ENCODE measurements at regions not wholly inside any gene's neighbourhood (a gene's known extent, or its start where the extent isn't known, plus 50 kb on each side); places are given as distances from the start of the nearest gene placed in this dataset.

- H3K4me3 Mint-ChIP-seq: no peak overlapping the region
Measured at GRCh38 chr9:99475401-99476065, 253.5 kb downstream of the SEC61B start.

GRCh38 chr9:99478469-99479027, 256.5 kb downstream of the SEC61B start:
- WGBS (ENCODE audit: insufficient coverage): 81% methylated on average over 6 of the region's 10 CpGs
- Mint-ChIP-seq H3K4me3 (no peak overlapping the region), H3K27ac (no peak overlapping the region), H3K36me3 (no peaks in the 10 kb centered on the region), H3K9me3 (peaks cover 0 to 2% (median 0%) of the 10 kb centered on the region in 7 donors), H3K4me1 (no peaks in the 10 kb centered on the region), H3K27me3 (ENCODE audit: low read depth in 3 of 3) (peaks cover 0 to 2% (median 0%) of the 10 kb centered on the region in 3 donors)
- H3K79me2 ChIP-seq (ENCODE audit: insufficient read depth, low read length): no peaks in the 10 kb centered on the region
- no peak overlapping the region for H3K9ac ChIP-seq (ENCODE audit: insufficient read depth, low read length, poor library complexity, severe bottlenecking)
- H3K4me2 ChIP-seq (replicated peaks; ENCODE audit: extremely low read depth, low read length, poor library complexity, severe bottlenecking): no peak overlapping the region
- no peaks in the 10 kb centered on the region for H3K4me1 ChIP-seq (ENCODE audit: control insufficient read depth in 1 of 2, insufficient read depth in 2 of 2, low read length in 2 of 2)
- H2AFZ ChIP-seq (ENCODE audit: insufficient read depth, low read depth, low read length, poor library complexity, severe bottlenecking): no peak overlapping the region
- no peaks in the 10 kb centered on the region for H3K27me3 ChIP-seq (ENCODE audit: control insufficient read depth in 2 of 2, insufficient read depth in 2 of 2, low read length in 2 of 2)
- no peak for DNase-seq
- H3K36me3 ChIP-seq (replicated peaks in 1 of 2; ENCODE audit: control insufficient read depth in 1 of 2, insufficient read depth in 2 of 2, low read length in 2 of 2): no peaks in the 10 kb centered on the region
- no peak overlapping the region for H3K27ac ChIP-seq (ENCODE audit: low read depth in 1 of 2, low read length in 2 of 2)
- no peaks in the 10 kb centered on the region for H3K9me3 ChIP-seq (replicated peaks in 1 of 2; ENCODE audit: control insufficient read depth in 1 of 2, insufficient read depth in 1 of 2, low read length in 2 of 2)
- no peaks in the 10 kb centered on the region for H4K20me1 ChIP-seq (ENCODE audit: insufficient read depth, low read length)
- no peak overlapping the region for H3K4me3 ChIP-seq (replicated peaks in 1 of 3; ENCODE audit: low read depth in 2 of 3, low read length in 3 of 3)
- intact Hi-C loops (cut with micrococcal nuclease): no loop called here
- TF ChIP-seq CTCF (IDR thresholded peaks at IDR 0.05): no peak

More at GRCh38 chr9:99475401-99476065, 253.5 kb downstream of the SEC61B start:
- Histone ChIP-seq H4K20me1 (ENCODE audit: insufficient read depth, low read length) (no peaks in the 10 kb centered on the region), H2AFZ (ENCODE audit: insufficient read depth, low read depth, low read length, poor library complexity, severe bottlenecking) (no peak overlapping the region), H3K4me2 (replicated peaks; ENCODE audit: extremely low read depth, low read length, poor library complexity, severe bottlenecking) (no peak overlapping the region), H3K4me1 (ENCODE audit: control insufficient read depth in 1 of 2, insufficient read depth in 2 of 2, low read length in 2 of 2) (no peaks in the 10 kb centered on the region), H3K27ac (ENCODE audit: low read depth in 1 of 2, low read length in 2 of 2) (no peak overlapping the region), H3K9ac (ENCODE audit: insufficient read depth, low read length, poor library complexity, severe bottlenecking) (no peak overlapping the region), H3K9me3 (replicated peaks in 1 of 2; ENCODE audit: control insufficient read depth in 1 of 2, insufficient read depth in 1 of 2, low read length in 2 of 2) (no peaks in the 10 kb centered on the region), H3K4me3 (replicated peaks in 1 of 3; ENCODE audit: low read depth in 2 of 3, low read length in 3 of 3) (no peak overlapping the region), H3K79me2 (ENCODE audit: insufficient read depth, low read length) (no peaks in the 10 kb centered on the region), H3K36me3 (replicated peaks in 1 of 2; ENCODE audit: control insufficient read depth in 1 of 2, insufficient read depth in 2 of 2, low read length in 2 of 2) (no peaks in the 10 kb centered on the region), H3K27me3 (ENCODE audit: control insufficient read depth in 2 of 2, insufficient read depth in 2 of 2, low read length in 2 of 2) (no peaks in the 10 kb centered on the region)
- no peaks in the 10 kb centered on the region for H3K9me3 Mint-ChIP-seq
- H3K27ac Mint-ChIP-seq: no peak overlapping the region
- intact Hi-C loops (cut with micrococcal nuclease): no loop called here
- no peak for DNase-seq
- no peaks in the 10 kb centered on the region for H3K4me1 Mint-ChIP-seq
- TF ChIP-seq CTCF (IDR thresholded peaks at IDR 0.05): no peak
- H3K27me3 Mint-ChIP-seq (ENCODE audit: low read depth in 3 of 3): peaks cover 0 to 2% (median 0%) of the 10 kb centered on the region in 3 donors
- no peaks in the 10 kb centered on the region for H3K36me3 Mint-ChIP-seq
- 88% methylated on average over 2 of the region's 3 CpGs for WGBS (ENCODE audit: insufficient coverage)

All from CD14-positive monocyte (primary cell).